HEK293 (cell line): ENCODE measurements at regions not wholly inside any gene's neighbourhood (a gene's known extent, or its start where the extent isn't known, plus 50 kb on each side); places are given as distances from the start of the nearest gene placed in this dataset.

Experiments used
- CTCF ChIA-PET: fragments of 350-600 bp; formaldehyde crosslinking; extraction: SDS; loops from one replicate; lab custom pipeline; 2021; ENCODE audit warnings: antibody characterized with exemption; lab: Yijun Ruan, JAX
- POLR2A ChIA-PET: fragments of 300-600 bp; formaldehyde crosslinking; extraction: SDS; loops from one replicate; lab custom pipeline; 2020; ENCODE audit warnings: antibody characterized with exemption, inconsistent platforms; lab: Yijun Ruan, JAX
- H3K27ac ChIP-seq: fragments of 200-500 bp; sonication (Bioruptor generic); 2 replicates; pipeline ENCODE4 v1.5.1; 2014; ENCODE audit warnings: low read depth, low read length, control low read depth, inconsistent platforms; ENCODE audit errors: extremely low read depth
- H3K36me3 ChIP-seq, 2 experiments: fragments of 200-500 bp in 1 of 2; sonication (Bioruptor generic) in 1 of 2; 1 replicate in 1 of 2; 2 replicates in 1 of 2; pipeline ENCODE4 v1.5.1; 2014 to 2017; ENCODE audit warnings: inconsistent platforms in 2 of 2, low read length in 2 of 2; ENCODE audit not compliant: control insufficient read depth in 2 of 2, insufficient read depth in 1 of 2
- H3K4me1 ChIP-seq: fragments of 200-500 bp; sonication (Bioruptor generic); 2 replicates; pipeline ENCODE4 v1.5.1; 2014; ENCODE audit warnings: mild to moderate bottlenecking, low read length, inconsistent platforms; ENCODE audit not compliant: control insufficient read depth, insufficient read depth
- H3K4me3 ChIP-seq: 2 replicates; pipeline ENCODE4 v1.5.1; 2011; ENCODE audit warnings: low read depth, mild to moderate bottlenecking, control low read depth, low read length, moderate library complexity
- H3K9me3 ChIP-seq: fragments of 200-500 bp; sonication (Bioruptor generic); 2 replicates; pipeline ENCODE4 v1.5.1; 2014; ENCODE audit warnings: low read depth, low read length, inconsistent platforms; ENCODE audit not compliant: control insufficient read depth, insufficient read depth
- GFI1B ChIP-seq: fragments of 450-650 bp; formaldehyde crosslinking; IDR thresholded peaks from 2 replicates; pipeline ENCODE4 v1.5.1; 2016; ENCODE audit warnings: missing biosample characterization, missing genetic modification characterization
- HIC1 ChIP-seq: fragments of 450-650 bp; formaldehyde crosslinking; IDR thresholded peaks from 2 replicates; pipeline ENCODE4 v1.5.1; 2016; ENCODE audit warnings: missing biosample characterization, missing genetic modification characterization
- HOXC10 ChIP-seq: sonication (generic); formaldehyde crosslinking; IDR thresholded peaks from 2 replicates; pipeline ENCODE4 v1.8.1; 2023; ENCODE audit warnings: mild to moderate bottlenecking, missing genetic modification reagents
- TCF7L2 ChIP-seq: IDR thresholded peaks from 2 replicates; pipeline ENCODE4 v1.6.1; 2011; ENCODE audit warnings: low read depth, mild to moderate bottlenecking, inconsistent platforms, low read length, moderate library complexity, borderline replicate concordance
- ZFP3 ChIP-seq: fragments of 450-650 bp; formaldehyde crosslinking; IDR thresholded peaks from 2 replicates; pipeline ENCODE4 v1.5.1; 2016; ENCODE audit warnings: low read depth, missing biosample characterization, missing genetic modification characterization
- ZFP37 ChIP-seq: fragments of 450-650 bp; formaldehyde crosslinking; IDR thresholded peaks from 2 replicates; pipeline ENCODE4 v1.5.1; 2016; ENCODE audit warnings: missing biosample characterization, missing genetic modification characterization
- ZNF121 ChIP-seq: fragments of 450-650 bp; formaldehyde crosslinking; IDR thresholded peaks from 2 replicates; pipeline ENCODE4 v1.5.1; 2016; ENCODE audit warnings: missing biosample characterization, missing genetic modification characterization
- ZNF341 ChIP-seq: fragments of 450-650 bp; formaldehyde crosslinking; IDR thresholded peaks from 2 replicates; pipeline ENCODE4; 2016; ENCODE audit warnings: low read depth, missing biosample characterization, missing genetic modification characterization
- ZNF391 ChIP-seq: fragments of 450-650 bp; formaldehyde crosslinking; IDR thresholded peaks from 2 replicates; pipeline ENCODE4 v1.5.1; 2016; ENCODE audit warnings: low read depth, missing biosample characterization, missing genetic modification characterization, borderline replicate concordance
- ZNF654 ChIP-seq: fragments of 450-650 bp; formaldehyde crosslinking; IDR thresholded peaks from 2 replicates; pipeline ENCODE4 v1.5.1; 2016; ENCODE audit warnings: low read depth, missing biosample characterization, missing genetic modification characterization
- ZNF843 ChIP-seq: fragments of 450-650 bp; formaldehyde crosslinking; IDR thresholded peaks from 2 replicates; pipeline ENCODE4 v1.5.1; 2016; ENCODE audit warnings: missing biosample characterization, missing genetic modification characterization
- ZSCAN16 ChIP-seq: fragments of 450-650 bp; formaldehyde crosslinking; IDR thresholded peaks from 2 replicates; pipeline ENCODE4 v1.5.1; 2016; ENCODE audit warnings: missing biosample characterization, missing genetic modification characterization
- ZSCAN18 ChIP-seq: fragments of 450-650 bp; formaldehyde crosslinking; IDR thresholded peaks from 2 replicates; pipeline ENCODE4 v1.5.1; 2016; ENCODE audit warnings: missing biosample characterization, missing genetic modification characterization
- TF ChIP-seq, protein P1 (sequence below): fragments of 450-650 bp; formaldehyde crosslinking; IDR thresholded peaks from 2 replicates; pipeline ENCODE4 v1.5.1; 2016; ENCODE audit warnings: missing biosample characterization, missing genetic modification characterization
- TF ChIP-seq, protein P2 (sequence below): fragments of 450-650 bp; formaldehyde crosslinking; IDR thresholded peaks from 2 replicates; pipeline ENCODE4 v1.5.1; 2016; ENCODE audit warnings: missing biosample characterization, missing genetic modification characterization, borderline replicate concordance

- H3K4me3 ChIP-seq: no peak overlapping the region
- ChIA-PET POLR2A (no interaction called here), CTCF (interaction anchor here (0.6 to 2.5 kb wide), 20 partner anchors 8 to 1009 kb away, joined by 3 to 10 read pairs (median 4); no protein-coding TSS in a partner anchor)
- no peak overlapping the region for H3K27ac ChIP-seq
- H3K9me3 ChIP-seq: no peaks in the 10 kb centered on the region
- TF ChIP-seq, protein P1, sequence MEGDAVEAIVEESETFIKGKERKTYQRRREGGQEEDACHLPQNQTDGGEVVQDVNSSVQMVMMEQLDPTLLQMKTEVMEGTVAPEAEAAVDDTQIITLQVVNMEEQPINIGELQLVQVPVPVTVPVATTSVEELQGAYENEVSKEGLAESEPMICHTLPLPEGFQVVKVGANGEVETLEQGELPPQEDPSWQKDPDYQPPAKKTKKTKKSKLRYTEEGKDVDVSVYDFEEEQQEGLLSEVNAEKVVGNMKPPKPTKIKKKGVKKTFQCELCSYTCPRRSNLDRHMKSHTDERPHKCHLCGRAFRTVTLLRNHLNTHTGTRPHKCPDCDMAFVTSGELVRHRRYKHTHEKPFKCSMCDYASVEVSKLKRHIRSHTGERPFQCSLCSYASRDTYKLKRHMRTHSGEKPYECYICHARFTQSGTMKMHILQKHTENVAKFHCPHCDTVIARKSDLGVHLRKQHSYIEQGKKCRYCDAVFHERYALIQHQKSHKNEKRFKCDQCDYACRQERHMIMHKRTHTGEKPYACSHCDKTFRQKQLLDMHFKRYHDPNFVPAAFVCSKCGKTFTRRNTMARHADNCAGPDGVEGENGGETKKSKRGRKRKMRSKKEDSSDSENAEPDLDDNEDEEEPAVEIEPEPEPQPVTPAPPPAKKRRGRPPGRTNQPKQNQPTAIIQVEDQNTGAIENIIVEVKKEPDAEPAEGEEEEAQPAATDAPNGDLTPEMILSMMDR (tag by site-specific recombination): peak; percentile 29; the same call in 1 of the 2 replicates
- TF ChIP-seq ZNF654 (tag by site-specific recombination) (peak; percentile 84), ZFP3 (no peak)
- no peaks in the 10 kb centered on the region for H3K36me3 ChIP-seq
- H3K4me1 ChIP-seq: no peaks in the 10 kb centered on the region
Measured at GRCh38 chr3:137105277-137105977, 147.6 kb downstream of the IL20RB start.

GRCh38 chr3:137106612-137107240 lies 148.9 kb downstream of the IL20RB start:
- TF ChIP-seq ZNF121 (tag by site-specific recombination) (no peak), ZSCAN16 (tag by site-specific recombination) (no peak), HIC1 (no peak), ZFP37 (tag by site-specific recombination) (no peak), HOXC10 (CRISPR knock-in tag) (no peak), ZNF341 (tag by site-specific recombination) (no peak), ZNF843 (tag by site-specific recombination) (no peak), TCF7L2 (no peak), ZSCAN18 (tag by site-specific recombination) (no peak), GFI1B (tag by site-specific recombination) (no peak), ZNF391 (tag by site-specific recombination) (no peak)
- TF ChIP-seq, protein P2, sequence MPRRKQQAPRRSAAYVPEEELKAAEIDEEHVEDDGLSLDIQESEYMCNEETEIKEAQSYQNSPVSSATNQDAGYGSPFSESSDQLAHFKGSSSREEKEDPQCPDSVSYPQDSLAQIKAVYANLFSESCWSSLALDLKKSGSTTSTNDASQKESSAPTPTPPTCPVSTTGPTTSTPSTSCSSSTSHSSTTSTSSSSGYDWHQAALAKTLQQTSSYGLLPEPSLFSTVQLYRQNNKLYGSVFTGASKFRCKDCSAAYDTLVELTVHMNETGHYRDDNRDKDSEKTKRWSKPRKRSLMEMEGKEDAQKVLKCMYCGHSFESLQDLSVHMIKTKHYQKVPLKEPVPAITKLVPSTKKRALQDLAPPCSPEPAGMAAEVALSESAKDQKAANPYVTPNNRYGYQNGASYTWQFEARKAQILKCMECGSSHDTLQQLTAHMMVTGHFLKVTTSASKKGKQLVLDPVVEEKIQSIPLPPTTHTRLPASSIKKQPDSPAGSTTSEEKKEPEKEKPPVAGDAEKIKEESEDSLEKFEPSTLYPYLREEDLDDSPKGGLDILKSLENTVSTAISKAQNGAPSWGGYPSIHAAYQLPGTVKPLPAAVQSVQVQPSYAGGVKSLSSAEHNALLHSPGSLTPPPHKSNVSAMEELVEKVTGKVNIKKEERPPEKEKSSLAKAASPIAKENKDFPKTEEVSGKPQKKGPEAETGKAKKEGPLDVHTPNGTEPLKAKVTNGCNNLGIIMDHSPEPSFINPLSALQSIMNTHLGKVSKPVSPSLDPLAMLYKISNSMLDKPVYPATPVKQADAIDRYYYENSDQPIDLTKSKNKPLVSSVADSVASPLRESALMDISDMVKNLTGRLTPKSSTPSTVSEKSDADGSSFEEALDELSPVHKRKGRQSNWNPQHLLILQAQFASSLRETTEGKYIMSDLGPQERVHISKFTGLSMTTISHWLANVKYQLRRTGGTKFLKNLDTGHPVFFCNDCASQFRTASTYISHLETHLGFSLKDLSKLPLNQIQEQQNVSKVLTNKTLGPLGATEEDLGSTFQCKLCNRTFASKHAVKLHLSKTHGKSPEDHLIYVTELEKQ (tag by site-specific recombination): no peak
- TF ChIP-seq, all 188 proteins: peak for 0
- Histone ChIP-seq H3K36me3 (no peaks in the 10 kb centered on the region), H3K4me1 (no peaks in the 10 kb centered on the region), H3K27ac (no peak overlapping the region), H3K4me3 (no peak overlapping the region), H3K9me3 (no peaks in the 10 kb centered on the region)
- CTCF ChIA-PET: interaction anchor here (0.7 to 2.5 kb wide), 13 partner anchors 10 to 864 kb away, joined by 3 to 10 read pairs (median 4); no protein-coding TSS in a partner anchor
- POLR2A ChIA-PET: no interaction called here
